HG03097 (cell line): ENCODE measurements at regions not wholly inside any gene's neighbourhood (a gene's known extent, or its start where the extent isn't known, plus 50 kb on each side); places are given as distances from the start of the nearest gene placed in this dataset.
"Not testable (repeated sequence)": the region's sequence is repeated elsewhere in the genome, so short reads cannot be mapped to it uniquely, and the experiment has no call there.

ENCODE experiments used
- ATAC-seq: cut with Tn5 transposase; IDR thresholded peaks from one replicate; pipeline ENCODE4 v1.9.1; 2021; ENCODE audit not compliant: unreplicated experiment, low FRiP score

- no peak for ATAC-seq
Measured at GRCh38 chr9:21533597-21533996, 51.5 kb upstream of the IFNE start.

- no peak for ATAC-seq
Measured at GRCh38 chr9:21535396-21535795, 53.3 kb upstream of the IFNE start.

GRCh38 chr9:21542787-21543186, 60.7 kb upstream of the IFNE start:
- ATAC-seq, result no peak

- no peak for ATAC-seq
Measured at GRCh38 chr9:21543187-21543586, 61.1 kb upstream of the IFNE start.

GRCh38 chr9:21543816-21544215, 61.7 kb upstream of the IFNE start:
- ATAC-seq, result not testable (repeated sequence)

GRCh38 chr9:21546949-21547348, 64.8 kb upstream of the IFNE start:
- ATAC-seq, result no peak

GRCh38 chr9:21549251-21549765, 67.2 kb upstream of the IFNE start:
- no peak for ATAC-seq

GRCh38 chr9:21549890-21550289, 67.8 kb upstream of the IFNE start:
- ATAC-seq, result no peak

- no peak for ATAC-seq
Measured at GRCh38 chr9:21550392-21550791, 68.3 kb upstream of the IFNE start.

- no peak for ATAC-seq
Measured at GRCh38 chr9:21551401-21551800, 69.3 kb upstream of the IFNE start.

GRCh38 chr9:21552244-21553170, 70.4 kb upstream of the IFNE start:
- no peak for ATAC-seq

- ATAC-seq, result no peak
Measured at GRCh38 chr9:21553441-21553840, 71.3 kb upstream of the IFNE start.

GRCh38 chr9:21554813-21555212, 72.7 kb upstream of the IFNE start:
- no peak for ATAC-seq

GRCh38 chr9:21555911-21556310, 73.8 kb upstream of the IFNE start:
- no peak for ATAC-seq

GRCh38 chr9:21556581-21557427, 74.7 kb upstream of the IFNE start:
- no peak for ATAC-seq

- ATAC-seq, result no peak
Measured at GRCh38 chr9:21557428-21557768, 75.3 kb upstream of the IFNE start.

- ATAC-seq, result no peak
Measured at GRCh38 chr9:21558079-21558478, 76.0 kb upstream of the IFNE start.

GRCh38 chr9:21558615-21559401, 76.7 kb upstream of the IFNE start:
- no peak for ATAC-seq

- ATAC-seq, result no peak
Measured at GRCh38 chr9:21559402-21560280, 77.5 kb upstream of the IFNE start.

GRCh38 chr9:21560281-21560745, 78.2 kb upstream of the IFNE start:
- ATAC-seq, result no peak
